NCI-H748 (cell line): ENCODE measurements at regions not wholly inside any gene's neighbourhood (a gene's known extent, or its start where the extent isn't known, plus 50 kb on each side); places are given as distances from the start of the nearest gene placed in this dataset.
"Not testable (repeated sequence)": the region's sequence is repeated elsewhere in the genome, so short reads cannot be mapped to it uniquely, and the experiment has no call there.

ENCODE experiments used
- DNase-seq: peaks from one replicate; lab custom pipeline; 2025; ENCODE audit not compliant: unreplicated experiment; lab: John Stamatoyannopoulos, UW

DNA sequence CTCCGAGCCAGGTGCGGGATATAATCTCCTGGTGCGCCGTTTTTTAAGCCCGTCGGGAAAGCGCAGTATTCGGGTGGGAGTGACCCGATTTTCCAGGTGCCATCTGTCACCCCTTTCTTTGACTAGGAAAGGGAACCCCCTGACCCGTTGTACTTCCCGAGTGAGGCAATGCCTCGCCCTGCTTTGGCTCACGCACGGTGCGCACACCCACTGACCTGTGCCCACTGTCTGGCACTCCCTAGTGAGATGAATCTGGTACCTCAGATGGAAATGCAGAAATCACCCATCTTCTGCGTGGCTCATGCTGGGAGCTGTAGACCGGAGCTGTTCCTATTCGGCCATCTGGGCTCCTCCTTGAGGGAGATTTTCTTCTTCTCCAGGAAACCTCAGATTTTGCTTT lies 1135.1 kb upstream of the DIAPH2 start:
- not testable (repeated sequence) for DNase-seq

GRCh38 chrX:95585321-95585720 lies 1099.3 kb upstream of the DIAPH2 start:
- no peak for DNase-seq

- DNase-seq = no peak
Measured at GRCh38 chrX:95612350-95612749, 1072.3 kb upstream of the DIAPH2 start.

DNA sequence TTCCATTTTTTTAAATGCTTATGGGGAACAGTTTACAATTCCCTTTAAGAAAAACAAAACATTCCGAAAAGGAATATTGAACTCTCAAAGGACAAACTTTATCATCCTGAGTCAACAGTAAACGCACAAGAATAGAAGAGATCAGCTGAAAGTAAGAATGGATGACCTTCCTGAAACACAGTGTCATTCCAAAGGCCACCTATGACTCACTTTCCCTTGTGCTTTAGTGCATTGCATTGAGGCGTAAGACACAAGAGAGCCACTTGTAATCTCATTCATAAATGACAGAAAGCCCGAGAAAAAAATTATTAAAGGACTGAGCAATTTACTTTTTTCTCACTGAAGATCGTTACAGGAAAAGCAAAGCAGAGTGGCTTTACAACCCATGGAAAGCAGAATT lies 1062.4 kb upstream of the DIAPH2 start:
- DNase-seq = no peak

DNA sequence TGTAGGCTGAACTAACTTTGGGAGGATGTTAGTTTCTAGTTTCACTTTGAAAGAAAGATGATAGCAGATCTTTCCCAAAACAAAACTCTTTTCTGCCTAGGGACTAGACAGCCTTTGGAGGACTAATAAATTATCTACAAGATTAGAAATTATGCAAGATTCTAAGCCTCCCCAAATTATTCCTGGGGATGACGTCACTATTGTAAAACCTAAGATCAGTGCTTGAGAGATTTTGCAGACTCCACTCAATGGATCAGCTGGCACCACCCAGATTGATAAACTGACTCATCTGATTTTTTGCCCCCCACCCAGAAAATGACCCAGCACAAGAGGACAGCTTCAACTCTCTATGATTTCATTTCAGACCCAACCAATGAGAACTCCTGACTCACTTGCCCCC lies 1057.9 kb upstream of the DIAPH2 start:
- DNase-seq = no peak

GRCh38 chrX:95628796-95629195 lies 1055.8 kb upstream of the DIAPH2 start:
- DNase-seq = no peak

GRCh38 chrX:95629737-95630136 lies 1054.9 kb upstream of the DIAPH2 start:
- DNase-seq = no peak

DNA sequence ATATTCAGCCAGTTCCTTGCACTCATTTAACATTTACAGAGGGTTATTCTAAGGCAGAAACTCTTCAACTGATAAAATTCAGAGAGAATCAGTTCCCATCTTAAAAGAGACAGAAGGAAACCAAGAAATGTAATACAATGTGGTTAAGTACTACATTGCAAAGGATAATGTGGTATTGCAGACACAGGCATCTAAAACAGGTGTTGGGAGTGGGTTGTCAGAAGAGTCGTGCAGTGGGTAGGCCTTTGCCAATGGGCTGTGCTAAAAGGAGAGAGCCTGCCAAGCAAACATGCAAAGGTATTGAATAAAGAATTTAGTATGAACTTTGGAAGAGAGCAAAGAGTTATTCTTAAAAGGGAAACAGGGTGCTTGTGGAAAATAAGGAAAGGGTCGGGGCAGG lies 1044.4 kb upstream of the DIAPH2 start:
- no peak for DNase-seq

DNA sequence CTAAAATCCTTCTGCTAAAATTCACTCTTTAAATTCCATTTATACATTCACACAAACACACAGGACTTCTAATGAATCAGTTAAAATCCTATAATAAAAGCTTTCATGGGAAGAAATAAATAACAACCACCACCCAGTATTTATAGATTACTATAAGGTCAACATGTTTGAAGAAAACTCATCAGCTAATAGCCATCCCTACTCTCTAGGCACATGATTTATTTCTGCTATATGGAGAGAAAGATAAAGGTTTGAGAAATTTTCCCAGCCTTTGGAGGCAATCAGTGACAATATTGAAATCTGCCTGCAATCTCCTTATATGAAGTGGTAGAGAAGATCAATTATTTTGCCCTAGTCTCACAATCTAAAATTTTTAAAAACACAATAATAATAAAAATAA lies 1038.9 kb upstream of the DIAPH2 start:
- no peak for DNase-seq

DNA sequence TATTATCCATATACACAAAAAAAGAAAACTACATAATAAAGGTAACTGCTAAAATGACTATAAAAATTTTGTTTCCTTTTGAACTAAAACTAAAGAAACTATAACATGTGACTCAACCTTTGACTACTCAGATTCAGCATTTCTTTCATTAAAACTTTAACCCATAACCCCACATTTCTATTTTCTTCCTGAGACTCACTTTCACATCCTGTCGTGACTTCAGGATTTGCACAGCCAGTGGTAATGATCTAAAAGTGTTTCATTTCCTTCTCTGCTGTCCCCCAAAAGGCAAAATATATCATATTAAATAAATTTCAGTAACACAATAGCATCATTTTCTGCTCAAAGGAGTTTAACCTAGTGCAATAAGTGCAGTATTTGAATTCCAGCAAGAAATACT lies 1022.4 kb upstream of the DIAPH2 start:
- DNase-seq = no peak

GRCh38 chrX:95666056-95666455 lies 1018.6 kb upstream of the DIAPH2 start:
- no peak for DNase-seq

GRCh38 chrX:95675011-95675410 lies 1009.6 kb upstream of the DIAPH2 start:
- no peak for DNase-seq

- no peak for DNase-seq
Measured at GRCh38 chrX:95675794-95676193, 1008.8 kb upstream of the DIAPH2 start.

DNA sequence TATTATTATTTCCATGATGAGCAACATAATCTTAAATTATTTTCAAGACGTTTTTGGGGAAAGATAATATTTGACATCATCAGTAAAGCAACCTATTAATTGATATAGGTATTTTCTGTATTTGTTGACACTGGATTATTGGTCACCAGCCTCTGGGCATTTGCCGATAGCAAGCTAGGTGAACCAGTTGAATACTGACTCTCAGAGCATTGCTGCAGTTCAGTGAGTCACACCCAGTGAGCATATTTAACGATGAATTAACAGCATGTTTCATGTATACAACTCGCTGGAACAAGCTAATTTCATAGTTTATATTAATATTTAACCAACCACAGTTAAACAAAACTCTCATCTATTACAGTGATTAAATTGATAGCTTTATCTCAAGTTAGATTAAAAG lies 1006.0 kb upstream of the DIAPH2 start:
- no peak for DNase-seq

DNA sequence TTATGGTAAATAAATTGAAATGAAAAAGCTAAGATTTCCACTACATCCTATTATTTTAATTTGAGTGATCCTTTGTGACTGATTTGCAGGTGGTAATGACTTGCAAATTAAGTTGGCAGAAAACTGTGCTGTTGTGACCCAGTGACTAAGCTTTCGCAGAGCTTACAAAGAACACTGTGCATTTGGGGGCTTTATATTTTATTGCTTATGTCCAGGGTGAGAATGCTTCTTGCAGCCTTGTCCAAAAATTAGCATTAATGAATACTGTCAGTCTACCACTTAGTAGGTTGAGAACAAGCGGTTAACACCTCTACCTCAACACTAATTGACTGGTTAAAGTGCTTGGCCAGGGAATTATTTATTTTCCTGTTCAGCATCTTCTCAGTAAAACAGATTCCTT lies 991.3 kb upstream of the DIAPH2 start:
- DNase-seq = no peak

- no peak for DNase-seq
Measured at GRCh38 chrX:95703696-95704095, 980.9 kb upstream of the DIAPH2 start.

DNA sequence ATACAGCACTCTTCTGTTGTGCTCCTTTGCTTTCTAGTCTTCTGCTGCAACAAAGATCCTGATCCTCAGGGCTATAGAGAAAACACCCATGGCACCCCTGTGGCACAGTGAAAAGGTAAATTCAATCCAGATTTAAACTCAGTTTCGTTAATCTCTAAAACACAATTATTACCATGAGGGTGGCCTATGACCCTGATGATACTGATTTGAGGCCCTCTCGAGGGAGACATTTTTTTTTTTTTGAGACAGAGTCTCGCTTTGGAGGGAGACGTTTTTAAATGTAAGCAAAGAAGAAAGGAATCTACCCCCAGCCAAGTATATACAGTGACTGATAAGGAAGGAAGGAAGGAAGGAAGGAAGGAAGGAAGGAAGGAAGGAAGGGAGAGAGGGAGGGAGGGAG lies 967.8 kb upstream of the DIAPH2 start:
- no peak for DNase-seq

DNA sequence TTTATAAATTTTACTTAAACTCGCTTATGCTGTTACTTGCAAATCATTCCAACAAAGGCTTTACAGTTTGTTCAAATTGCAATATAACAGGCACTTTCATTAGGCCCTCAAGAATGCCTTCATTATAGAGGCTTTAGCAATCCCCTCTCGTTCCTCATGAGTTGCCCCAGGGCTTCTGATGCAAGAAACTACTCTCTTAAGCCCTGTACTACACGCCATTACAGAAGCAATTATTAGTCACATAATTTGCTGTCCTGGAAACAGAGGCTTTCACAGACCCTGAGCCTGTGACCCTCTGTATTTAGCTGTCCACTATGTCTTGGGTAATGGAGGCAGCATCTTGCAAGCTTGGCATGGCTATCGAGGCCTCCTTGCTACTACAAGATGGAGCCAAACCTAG lies 965.9 kb upstream of the DIAPH2 start:
- no peak for DNase-seq

DNA sequence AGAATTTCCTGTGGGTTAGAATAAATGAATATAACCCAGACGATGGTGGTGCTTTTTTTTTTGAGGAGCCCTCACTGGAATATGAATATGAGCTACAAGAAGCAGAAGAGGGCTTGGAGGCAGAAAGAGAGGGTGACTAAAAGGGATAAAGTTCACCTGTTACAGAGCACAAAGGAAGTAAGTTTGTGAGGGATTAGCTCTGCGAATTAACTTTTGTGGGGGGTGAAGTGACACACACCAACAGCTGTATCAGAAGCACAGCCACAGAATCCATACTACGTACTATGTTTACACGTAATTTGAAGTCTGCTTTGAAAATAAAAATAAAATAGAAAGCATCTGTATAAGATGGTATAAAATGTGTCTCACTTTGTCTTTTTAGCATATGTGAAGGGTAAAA lies 963.6 kb upstream of the DIAPH2 start:
- DNase-seq = no peak

DNA sequence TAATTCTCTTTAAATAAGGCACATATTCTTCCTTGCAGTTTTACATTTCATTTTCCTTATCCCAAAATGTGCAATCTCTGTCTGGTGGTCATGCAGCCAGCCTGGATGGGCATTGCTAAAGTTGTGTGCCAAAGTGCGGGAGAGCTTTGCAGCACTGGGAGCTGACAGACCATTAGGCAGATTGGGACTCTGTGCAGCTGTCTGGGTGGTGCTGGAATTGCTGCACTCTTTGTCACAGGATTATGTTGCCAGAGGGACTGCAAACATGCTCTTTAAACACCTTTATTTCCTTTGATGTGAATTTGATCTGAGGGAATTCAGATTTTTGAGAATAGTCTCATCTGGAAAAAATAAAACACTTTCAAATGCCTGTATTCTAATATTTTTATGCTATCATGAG lies 956.2 kb upstream of the DIAPH2 start:
- DNase-seq = no peak

DNA sequence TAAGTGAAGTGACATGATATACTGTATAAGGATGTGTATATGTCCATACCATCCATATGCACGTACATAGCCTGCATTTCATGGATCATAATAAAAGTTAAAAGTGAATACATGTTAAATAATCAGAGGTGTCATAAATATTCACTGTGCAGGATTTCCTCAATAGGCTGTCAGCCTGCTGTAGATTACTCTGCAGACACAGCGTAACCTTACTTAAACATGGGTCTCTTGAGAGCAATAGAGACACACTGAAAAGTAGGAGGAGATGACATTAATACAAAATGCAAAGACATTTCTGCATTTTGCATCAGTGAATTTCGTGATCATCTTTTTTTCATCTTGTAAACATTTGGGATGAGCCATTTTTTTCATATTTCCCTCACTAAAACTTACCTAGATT lies 955.2 kb upstream of the DIAPH2 start:
- no peak for DNase-seq

DNA sequence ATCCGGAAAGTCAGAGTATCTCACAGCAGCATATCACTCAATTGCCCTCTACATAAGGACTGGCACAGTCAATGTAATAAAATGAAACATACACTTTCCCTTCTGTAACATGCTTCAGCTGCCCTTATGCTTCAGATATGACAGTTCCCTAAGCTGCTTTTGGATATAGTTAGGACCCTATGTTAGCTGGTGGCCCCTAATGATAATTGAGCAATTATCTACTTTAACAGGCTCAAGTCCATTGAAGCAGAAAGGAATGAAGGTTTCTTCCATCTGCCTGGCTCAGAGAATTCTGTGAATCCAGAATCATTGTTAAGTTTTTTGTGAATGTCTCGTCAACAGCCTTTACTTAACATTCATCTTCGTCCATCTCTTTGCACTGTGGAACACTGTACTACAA lies 951.2 kb upstream of the DIAPH2 start:
- DNase-seq = no peak

- DNase-seq = no peak
Measured at GRCh38 chrX:95754411-95754810, 930.2 kb upstream of the DIAPH2 start.

DNA sequence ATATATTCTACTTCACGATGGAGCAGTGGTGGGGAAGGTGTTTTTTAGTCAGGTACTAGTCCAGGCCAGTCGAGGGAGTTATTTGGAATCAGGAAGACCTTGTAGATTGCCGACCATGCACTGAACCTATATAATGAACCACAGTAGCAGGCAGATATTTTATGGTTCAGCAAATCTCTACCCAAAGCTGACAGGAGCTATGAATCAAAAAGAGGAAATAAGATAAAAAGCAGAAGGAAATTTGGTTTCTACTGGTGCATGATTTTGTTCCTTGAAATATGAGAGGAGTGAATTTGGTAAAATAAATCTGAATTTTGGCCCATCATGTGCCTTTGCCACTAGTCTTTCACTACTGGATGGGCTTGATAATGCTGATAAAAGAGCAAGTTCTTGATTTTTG lies 924.3 kb upstream of the DIAPH2 start:
- DNase-seq = no peak
